ENCODE measurements at regions not wholly inside any gene's neighbourhood (a gene's known extent, or its start where the extent isn't known, plus 50 kb on each side); places are given as distances from the start of the nearest gene placed in this dataset.

DNA sequence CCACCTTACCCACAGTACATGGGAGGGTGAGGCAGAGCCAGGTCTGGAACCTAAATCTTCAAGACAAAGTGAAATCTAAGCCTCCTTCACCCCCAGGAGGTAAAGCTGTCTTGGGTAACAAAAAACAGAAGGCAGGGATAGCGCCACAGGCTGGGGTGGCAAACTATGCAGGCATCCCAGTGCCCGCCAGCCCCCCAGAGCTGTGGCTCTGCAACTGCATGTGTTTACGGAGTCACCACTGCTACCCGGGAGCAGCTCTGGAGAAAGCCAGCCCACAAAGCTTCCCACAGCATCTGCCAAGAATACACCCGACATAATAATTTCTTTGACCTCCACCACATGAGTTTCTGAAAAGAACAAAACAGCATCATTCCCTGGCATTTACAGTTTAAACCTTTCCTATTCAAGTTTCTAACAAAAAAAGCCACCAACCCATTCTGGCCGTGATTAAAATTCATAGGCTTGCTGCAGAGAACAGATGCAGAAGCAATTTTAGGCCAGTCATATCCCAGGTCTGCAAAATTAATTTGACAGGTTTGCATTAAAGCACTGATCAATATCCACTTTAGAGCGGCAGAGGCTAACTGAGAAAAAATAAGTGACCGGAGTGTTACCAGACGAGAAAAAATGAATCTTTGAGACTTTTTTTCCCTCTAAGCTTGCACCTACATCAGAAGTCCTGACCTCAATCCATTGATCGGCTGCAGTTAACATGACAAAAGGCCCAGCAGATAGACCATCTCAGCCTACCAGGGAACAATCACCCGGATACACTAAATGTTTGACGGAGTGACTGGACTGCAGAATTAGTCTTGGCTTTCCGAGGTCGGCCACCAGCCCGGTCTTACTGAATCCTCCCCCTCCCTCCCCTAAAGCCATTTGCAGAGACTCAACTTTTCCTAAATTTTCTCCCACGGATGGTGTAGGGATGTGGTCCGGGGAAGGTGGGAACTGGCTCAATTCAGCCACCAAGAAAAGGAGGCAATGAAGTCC, 309.6 kb upstream of the SKOR2 start:
- no peak for DNase-seq (ENCODE audit: extremely low spot score, insufficient read length, low read depth)
- no peak for FAIRE-seq

DNA sequence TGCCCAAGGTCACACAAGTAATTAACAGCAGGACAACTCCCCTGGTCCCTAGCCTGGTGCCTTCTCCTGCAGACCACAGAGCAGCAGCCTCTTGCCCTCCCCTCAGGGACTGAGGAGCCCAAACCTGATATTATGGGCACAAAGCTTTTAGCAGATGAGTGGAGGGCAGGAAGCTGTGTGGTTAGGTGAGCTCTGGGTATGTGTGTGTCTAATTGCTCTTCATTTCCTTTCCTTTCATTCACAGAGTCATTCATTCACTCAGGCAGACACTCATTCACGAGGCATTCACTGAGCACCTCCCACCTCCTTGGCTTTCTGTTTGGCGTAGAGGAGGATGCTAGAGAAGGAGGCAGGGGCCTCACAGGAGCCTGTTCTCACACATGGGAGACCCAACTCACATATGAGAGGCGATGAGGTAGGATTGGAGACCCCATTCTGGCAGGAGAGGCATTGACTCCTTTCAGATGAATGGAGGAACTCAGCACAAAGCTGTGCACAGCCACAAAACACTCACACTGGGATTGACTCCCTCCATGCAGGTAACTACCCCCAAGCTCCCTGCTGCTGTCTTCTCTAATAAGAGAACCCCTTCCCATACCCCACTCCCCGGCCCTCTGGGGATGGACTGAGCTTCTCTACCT, 306.8 kb upstream of the SKOR2 start:
- FAIRE-seq: peak; percentile 59
- peak; percentile 11 for DNase-seq (ENCODE audit: extremely low spot score, insufficient read length, low read depth)

DNA sequence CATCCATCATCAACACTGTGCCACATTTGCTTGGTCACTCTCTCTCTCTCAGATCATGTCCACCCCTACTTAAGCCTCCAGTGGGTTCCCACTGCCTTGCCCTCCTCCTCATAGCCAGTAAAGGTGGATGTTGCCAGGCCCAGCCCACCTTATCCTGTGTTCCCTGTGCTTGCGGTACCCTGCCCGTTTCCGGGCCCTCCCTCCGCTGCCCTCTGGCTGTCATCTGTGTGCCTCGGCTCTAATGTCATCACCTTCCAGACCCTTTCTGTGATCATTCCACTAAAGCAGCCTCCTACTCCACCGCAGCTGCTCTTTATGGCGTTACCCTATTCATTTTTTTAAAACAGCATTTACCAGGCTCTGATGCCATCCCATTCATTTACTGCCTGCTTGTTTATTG, 305.7 kb upstream of the SKOR2 start:
- no peak for FAIRE-seq
- DNase-seq (ENCODE audit: extremely low spot score, insufficient read length, low read depth): no peak

DNA sequence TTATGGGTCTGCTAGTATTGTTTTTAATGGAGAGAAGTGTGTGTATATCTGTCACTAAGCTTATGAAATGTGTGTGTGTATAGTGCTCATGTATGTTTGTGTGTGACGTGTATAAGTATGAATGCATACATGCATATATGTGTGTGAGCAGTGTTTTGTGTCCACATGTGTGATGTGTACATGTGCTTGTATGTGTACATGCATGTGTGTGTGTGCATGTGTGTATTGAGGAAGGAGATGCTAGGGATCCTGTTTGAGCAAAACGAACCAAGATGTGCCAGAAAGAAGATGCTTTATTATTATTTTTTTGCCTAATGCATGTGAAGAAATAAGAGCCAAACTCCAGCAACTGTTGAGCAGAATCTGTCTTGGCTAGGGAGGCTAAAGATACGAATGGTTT, 301.3 kb upstream of the SKOR2 start:
- DNase-seq (ENCODE audit: extremely low spot score, insufficient read length, low read depth) (no peak), FAIRE-seq (no peak)

DNA sequence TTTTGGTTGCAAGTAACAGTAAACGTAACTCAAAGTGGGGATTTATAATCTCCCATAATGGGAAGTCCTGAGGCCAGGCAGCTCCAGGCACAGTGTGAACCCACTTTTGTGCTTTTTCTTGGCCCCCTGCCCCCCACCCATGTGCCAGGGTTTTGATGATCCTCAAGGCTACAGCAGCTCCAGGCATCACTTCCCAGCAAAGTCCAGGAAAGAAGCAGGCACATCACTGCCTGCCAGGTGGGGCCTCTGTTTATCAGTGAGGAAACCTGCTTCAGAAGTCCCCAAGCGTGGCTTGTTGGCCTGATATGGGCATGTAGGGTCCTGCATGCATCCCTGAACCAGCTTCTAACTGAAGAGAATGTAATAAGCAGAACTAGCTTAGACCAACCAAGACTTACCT, 299.2 kb upstream of the SKOR2 start:
- no peak for DNase-seq (ENCODE audit: extremely low spot score, insufficient read length, low read depth)
- FAIRE-seq: no peak

DNA sequence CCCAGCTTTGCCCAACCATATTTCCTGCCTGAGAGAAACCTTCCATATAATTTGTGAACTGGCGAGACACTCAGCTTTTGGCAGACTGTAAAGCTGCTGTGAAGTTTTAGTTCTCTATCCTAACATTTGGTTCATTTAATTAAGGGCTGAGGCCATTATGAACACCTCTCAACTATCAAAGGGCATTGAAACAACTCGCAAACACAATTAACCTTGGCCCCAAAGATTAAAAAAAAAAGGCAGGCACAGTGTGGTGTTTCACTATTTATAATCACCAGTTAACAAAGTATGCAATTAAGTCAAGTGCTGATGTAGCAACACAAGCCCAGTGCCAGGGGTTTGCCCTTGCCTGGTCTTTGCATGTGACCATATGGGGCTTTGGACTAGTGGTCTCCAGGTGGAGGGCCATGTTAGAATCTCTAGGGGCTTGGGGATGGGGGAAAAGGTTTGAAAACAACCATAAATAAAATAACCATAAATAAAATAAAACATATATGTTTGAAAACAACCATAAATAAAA, 297.6 kb upstream of the SKOR2 start:
- FAIRE-seq (no peak), DNase-seq (ENCODE audit: extremely low spot score, insufficient read length, low read depth) (no peak)

DNA sequence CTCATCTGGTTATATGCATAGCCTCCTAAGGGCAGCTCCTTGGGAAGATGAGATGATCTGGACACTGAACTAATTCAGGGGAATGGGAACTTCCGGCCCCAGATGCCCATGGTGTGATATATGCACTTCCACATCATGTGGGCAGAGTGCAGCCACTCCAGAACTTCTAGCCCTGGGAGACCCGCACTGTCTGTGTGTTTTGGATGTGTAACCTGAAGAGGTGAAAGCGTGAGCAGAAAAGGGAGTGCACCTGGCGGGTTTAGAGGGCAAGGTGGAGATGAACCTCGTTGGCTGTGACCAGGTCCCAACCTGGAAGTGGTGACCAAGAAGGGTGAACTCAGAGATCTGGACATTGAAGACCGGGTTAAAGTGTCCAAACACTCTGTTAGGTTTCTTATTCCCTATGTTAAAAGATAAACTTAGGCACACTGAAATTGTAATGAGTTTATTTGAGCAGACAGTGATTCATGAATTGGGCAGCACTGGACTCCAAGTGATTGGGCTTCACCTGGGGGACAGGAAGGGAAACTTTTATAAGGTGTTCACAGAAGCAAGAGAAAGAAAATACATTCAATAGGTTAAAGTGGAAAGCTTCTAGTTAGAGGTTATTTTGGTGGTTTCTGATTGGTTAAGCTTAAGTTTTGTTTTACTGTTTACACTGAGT, 296.2 kb upstream of the SKOR2 start:
- FAIRE-seq: no peak

DNA sequence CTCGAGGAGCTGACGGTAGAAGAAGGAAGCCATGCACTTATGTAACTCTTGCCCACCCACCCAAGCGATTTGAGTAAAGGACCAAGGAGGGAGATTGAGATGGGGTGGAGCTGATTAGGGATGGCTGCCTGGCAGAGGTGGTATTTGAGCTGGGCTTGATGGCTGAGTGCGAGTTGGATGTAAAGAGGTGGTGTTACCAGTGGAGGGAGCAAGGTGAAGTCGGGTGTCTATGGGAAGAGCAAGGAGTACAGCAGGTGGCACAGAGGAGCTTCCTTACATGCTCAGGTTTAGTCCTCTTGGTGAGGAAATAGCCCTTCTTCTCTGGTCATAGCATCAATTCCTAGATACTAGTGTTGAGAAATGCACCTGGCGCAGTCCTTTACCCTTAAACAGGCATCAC, 294.2 kb upstream of the SKOR2 start:
- DNase-seq (ENCODE audit: extremely low spot score, insufficient read length, low read depth) (no peak), FAIRE-seq (no peak)

More for the DNA sequence above, 296.2 kb upstream of the SKOR2 start:
- DNase-seq (ENCODE audit: extremely low spot score, insufficient read length, low read depth): no peak

DNA sequence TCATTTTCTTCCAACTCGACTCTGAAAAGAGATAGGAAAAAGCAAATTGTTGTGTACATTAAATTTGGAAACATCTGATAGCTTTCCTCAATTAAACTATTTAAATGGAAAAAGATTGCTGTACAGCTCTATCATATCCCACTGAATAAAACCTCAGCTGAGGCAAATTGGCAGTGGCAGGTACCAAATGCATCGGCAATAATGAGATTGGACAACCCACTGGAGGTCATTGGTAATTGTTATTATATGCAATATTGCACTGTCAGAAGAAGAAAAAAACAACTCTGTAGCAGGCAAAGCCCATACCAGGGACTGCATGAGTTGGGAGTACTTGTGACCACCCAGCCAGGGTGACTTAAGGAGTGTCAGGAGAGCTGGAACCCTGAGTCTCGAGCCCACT, 291.6 kb upstream of the SKOR2 start:
- no peak for DNase-seq (ENCODE audit: extremely low spot score, insufficient read length, low read depth)

DNA sequence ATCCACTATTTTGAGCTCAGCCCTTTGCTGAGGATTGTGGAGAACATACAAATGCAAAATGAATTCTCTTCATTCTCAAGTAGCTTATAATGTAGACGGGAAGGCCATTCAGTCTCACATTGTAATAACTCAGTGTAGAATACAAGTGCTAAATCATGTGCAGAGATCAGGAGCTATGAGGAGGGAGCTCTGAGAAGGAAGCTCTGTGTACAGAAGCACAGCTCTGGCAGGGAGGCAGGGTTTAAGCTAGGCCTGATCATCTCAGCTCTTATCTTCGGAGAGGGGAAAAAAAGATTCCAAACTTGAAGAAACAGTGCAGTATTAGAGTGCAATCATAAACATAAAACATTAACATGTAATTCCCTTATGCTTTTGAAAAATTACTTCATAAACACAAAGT, 291.1 kb upstream of the SKOR2 start:
- DNase-seq (ENCODE audit: extremely low spot score, insufficient read length, low read depth): no peak
- FAIRE-seq: no peak

More for the DNA sequence above, 291.6 kb upstream of the SKOR2 start:
- FAIRE-seq: no peak

DNA sequence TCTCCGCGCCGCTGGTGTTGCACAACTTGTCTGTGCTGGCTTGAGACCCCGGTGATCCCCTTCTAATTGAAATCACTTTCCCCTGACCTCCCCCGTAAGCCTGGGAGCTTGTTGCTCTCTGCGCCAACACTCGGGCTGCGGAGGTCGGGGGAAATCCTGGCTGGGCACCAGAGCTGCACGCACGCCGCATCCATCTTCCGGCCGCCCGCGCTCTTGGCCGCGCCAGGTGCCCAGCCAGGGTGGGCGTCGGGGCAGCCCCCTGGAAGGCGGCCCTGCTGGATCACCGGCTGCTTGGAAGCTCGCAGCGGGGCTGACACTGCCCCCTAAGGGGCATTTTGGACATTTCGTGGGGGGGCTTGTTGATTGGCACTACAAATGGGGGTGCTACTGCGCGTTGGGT, 280.3 kb upstream of the SKOR2 start:
- no peak for FAIRE-seq
- no peak for DNase-seq (ENCODE audit: extremely low spot score, insufficient read length, low read depth)

DNA sequence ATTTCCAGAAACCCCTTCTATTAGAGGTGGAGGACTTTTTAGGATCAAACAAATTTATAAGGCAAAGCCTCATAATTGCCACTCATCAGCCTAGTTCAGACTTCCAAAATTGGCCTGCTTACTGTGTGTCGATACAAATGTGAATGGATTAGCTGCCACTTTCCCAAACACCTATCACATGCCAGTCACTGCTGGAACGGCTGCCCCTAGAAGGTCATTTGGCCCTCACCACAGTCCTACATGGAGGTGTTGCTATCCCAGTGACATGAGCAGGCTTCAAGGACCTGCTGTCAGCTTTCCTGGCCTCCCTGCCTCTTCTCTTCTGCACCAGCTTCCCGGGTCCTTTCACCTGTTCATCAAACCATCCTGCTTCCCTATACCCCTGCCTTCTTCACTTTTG, 279.2 kb upstream of the SKOR2 start:
- no peak for FAIRE-seq

DNA sequence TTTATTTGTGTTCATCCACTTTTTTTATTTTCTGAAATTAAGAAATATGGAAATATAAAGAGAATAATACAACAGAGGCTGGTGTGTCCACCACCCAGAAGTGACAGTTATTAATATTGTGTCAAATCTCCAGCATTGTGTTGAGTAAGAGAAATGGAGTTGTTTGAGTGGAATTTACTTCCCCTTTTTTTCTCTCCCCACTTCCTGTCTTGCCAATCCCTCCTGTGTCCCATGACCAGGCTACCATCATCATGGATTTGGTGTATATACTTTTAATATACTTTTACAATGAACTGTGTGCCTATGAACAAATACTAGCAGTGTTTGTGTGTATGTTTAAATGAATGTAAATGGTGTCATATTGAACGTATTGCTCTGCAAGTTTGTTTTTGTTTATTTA, 276.9 kb upstream of the SKOR2 start:
- FAIRE-seq (no peak), DNase-seq (ENCODE audit: extremely low spot score, insufficient read length, low read depth) (no peak)

More for the DNA sequence above, 279.2 kb upstream of the SKOR2 start:
- DNase-seq (ENCODE audit: extremely low spot score, insufficient read length, low read depth): no peak

DNA sequence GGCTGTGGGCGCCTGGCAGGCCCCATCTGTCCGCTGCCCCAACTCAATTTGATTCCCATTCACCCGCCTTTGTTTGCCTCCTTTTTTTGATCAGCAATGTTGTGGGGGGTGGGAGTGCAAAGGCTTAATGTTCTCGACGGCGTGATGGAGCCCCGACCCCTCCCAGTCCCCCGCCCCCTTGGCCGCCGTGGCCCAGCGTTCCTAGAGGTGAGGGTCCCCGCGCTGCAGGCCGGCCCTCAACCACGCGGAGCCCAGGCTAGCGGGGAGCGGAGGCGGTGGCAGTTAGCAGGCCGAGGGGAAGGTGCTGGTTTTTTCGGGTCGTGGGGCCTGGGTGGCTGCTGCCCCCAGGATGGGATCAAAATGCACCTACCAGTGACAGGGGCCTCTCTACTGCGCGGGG, 274.7 kb upstream of the SKOR2 start:
- FAIRE-seq: no peak
- DNase-seq (ENCODE audit: extremely low spot score, insufficient read length, low read depth): no peak

DNA sequence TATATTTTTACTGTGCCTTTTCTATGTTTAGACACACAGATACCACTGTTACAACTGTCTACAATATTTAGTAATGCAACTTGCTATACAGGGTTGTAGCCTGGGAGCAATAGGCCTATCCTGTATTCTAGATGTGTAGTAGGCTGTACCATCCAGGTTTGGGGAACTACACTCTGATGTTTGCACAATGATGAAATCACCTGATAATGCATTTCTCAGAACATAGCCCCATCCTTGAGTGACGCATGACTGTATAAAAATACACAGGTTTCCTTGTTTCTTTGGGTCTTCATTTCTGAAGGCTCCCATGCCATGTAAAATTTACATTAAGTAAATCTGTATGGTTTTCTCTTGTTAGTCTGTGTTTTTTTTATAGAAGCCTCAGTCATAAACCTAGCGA, 270.9 kb upstream of the SKOR2 start:
- DNase-seq (ENCODE audit: extremely low spot score, insufficient read length, low read depth) (no peak), FAIRE-seq (no peak)

DNA sequence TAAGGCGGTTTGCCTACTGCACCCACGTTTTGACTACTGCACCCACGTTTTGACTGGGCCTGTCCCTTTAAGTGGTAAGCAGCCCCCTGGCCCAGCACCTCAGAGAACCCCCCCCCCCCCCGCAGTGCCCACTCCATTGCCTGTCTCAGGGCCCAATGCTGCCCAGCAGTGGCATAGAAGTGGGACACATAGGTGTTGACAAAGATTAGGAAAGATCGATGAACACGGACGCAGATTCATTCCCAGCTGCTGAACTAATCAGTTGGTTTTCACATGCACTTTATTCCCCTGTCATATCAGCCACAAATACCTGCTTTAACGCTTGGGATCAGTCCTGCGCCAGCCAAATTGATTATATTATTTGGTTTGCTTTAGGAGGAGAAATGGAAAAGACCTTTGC, 268.8 kb upstream of the SKOR2 start:
- no peak for FAIRE-seq

DNA sequence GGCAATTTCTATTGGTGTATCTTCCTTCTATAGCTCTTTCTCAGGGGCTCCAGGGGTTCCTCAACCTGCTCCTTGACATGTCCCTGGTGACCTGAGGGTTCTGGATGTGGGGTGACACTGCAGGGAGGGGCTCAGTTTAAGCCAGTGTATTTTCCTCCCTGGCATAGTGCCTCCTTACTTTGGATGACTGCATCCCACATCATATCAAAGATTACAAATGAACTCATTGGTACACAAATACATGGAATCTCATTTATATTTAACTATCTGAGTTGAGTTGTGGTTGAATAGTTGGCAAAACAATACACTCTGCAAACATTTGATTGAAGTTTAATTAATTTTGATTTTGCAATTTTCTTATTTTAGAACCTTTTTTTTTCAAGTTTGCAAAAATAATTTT, 268.2 kb upstream of the SKOR2 start:
- no peak for DNase-seq (ENCODE audit: extremely low spot score, insufficient read length, low read depth)
- no peak for FAIRE-seq

More for the DNA sequence above, 268.8 kb upstream of the SKOR2 start:
- no peak for DNase-seq (ENCODE audit: extremely low spot score, insufficient read length, low read depth)

DNA sequence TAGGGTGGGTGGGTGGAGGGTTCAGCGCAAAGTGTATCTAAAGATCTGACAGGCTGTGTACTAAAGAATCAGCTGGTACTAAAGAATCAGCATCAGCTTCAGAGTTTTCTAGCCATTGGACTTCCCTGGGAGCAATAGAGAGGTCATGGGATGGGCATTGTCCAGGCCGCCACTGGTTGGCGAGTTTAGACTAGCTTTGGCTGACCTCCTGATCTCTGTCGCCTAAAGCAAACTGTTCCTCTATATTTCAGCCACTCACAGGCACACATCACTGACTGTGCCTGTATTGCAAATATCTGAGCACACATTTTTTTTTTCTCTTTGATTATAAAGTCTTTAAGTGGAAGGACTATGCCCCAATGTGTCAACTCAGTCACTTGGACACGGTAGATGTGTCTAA, 267.8 kb upstream of the SKOR2 start:
- FAIRE-seq: no peak
- no peak for DNase-seq (ENCODE audit: extremely low spot score, insufficient read length, low read depth)

DNA sequence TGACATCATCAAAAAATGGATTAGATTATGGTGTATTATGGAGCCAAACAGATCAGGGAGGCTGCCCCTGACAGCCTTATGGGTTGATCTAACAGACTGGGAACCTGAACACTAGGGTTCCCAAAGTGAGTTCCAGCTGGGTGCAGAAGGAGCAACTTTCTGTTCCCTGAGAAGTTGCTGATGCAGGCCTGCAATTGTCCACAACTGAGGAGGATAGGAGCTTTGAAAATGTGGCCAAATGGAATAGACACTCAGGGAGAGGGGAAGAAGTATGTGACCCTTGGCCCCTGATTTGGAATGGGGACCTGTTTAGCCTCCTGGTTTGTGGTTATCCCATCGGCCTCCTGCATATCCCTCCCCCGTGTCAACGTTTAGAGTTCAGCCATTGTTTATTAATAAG, 262.2 kb upstream of the SKOR2 start:
- FAIRE-seq (no peak), DNase-seq (ENCODE audit: extremely low spot score, insufficient read length, low read depth) (no peak)

DNA sequence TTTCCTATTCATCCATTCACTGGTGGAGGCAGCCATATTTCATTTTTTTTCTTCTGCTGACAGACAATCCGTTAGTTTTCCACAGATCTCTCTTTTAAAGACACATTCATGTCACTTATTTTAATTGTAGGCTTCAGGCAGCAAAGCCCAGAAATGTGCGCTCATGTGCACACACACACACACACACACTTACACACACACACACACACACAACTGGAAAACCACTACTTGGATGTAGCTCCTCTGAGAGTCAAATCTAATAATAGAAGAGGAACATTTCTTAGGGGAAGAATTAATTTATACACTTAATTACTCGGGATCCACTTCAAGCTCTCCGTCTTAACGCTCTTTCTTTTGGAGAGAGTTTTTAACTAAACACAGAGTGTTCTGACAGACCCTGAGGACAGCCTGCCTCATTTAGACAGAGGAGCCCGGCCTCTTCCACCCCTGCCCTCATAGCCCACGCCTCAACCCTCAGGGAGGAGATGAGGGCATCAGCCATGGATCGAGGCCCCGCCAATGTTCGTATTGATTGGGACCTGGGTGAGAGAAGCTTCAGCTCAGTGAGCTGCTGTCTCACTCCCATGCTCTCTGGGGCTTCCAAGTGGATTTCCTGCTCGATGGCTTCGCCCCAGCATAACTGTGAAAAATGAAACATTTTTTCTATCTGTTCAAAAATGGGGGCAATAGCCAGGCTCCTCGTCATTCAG, 261.4 kb upstream of the SKOR2 start:
- FAIRE-seq (no peak), DNase-seq (ENCODE audit: extremely low spot score, insufficient read length, low read depth) (no peak)
